PFSK-1 (cell line): ENCODE measurements at regions not wholly inside any gene's neighbourhood (a gene's known extent, or its start where the extent isn't known, plus 50 kb on each side); places are given as distances from the start of the nearest gene placed in this dataset.

Experiments
- FOXP2 ChIP-seq: optimal IDR thresholded peaks from 2 replicates; pipeline ENCODE3; 2011; ENCODE audit warnings: borderline replicate concordance, control low read depth, inconsistent platforms; ENCODE audit not compliant: insufficient read depth; ENCODE audit errors: extremely low read length, extremely low read depth
- POLR2AphosphoS5 ChIP-seq: IDR thresholded peaks from 2 replicates; pipeline ENCODE4 v1.6.1; 2012; ENCODE audit warnings: low read depth, mild to moderate bottlenecking, control low read depth, low read length, moderate library complexity
- REST ChIP-seq, 2 experiments: IDR thresholded peaks; 2 replicates each; pipeline versions ENCODE4 v1.6.1 to v1.8.0; 2011 to 2012; ENCODE audit warnings: low read depth in 2 of 2, low read length in 2 of 2, control low read depth in 1 of 2, inconsistent platforms in 1 of 2, mild to moderate bottlenecking in 1 of 2, moderate library complexity in 1 of 2; ENCODE audit not compliant: insufficient read depth in 1 of 2
- SIN3A ChIP-seq: IDR thresholded peaks from 2 replicates; pipeline ENCODE4 v1.6.1; 2012; ENCODE audit warnings: mild to moderate bottlenecking, low read length, moderate library complexity, borderline replicate concordance; ENCODE audit not compliant: insufficient read depth
- TAF1 ChIP-seq: IDR thresholded peaks from 2 replicates; pipeline ENCODE4 v1.6.1; 2012; ENCODE audit warnings: low read length, control low read depth, borderline replicate concordance; ENCODE audit not compliant: insufficient read depth

- TF ChIP-seq REST (IDR thresholded peaks at IDR 0.05; ENCODE audit: insufficient read depth in 1 of 2, low read depth in 2 of 2, low read length in 2 of 2) (no peak), SIN3A (no peak), FOXP2 (no peak), POLR2AphosphoS5 (no peak), TAF1 (no peak)
Measured at GRCh38 chr2:219991116-219991515, 363.7 kb downstream of the SLC4A3 start.

GRCh38 chr2:219995399-219995798 lies 368.0 kb downstream of the SLC4A3 start:
- TF ChIP-seq TAF1 (no peak), REST (IDR thresholded peaks at IDR 0.05; ENCODE audit: insufficient read depth in 1 of 2, low read depth in 2 of 2, low read length in 2 of 2) (no peak), FOXP2 (no peak), POLR2AphosphoS5 (no peak), SIN3A (no peak)

GRCh38 chr2:219995991-219996765 lies 368.7 kb downstream of the SLC4A3 start:
- TF ChIP-seq POLR2AphosphoS5: no peak
- TF ChIP-seq FOXP2: no peak
- no peak for TF ChIP-seq TAF1
- no peak for TF ChIP-seq REST (IDR thresholded peaks at IDR 0.05; ENCODE audit: insufficient read depth in 1 of 2, low read depth in 2 of 2, low read length in 2 of 2)
- TF ChIP-seq SIN3A: no peak

- TF ChIP-seq REST (IDR thresholded peaks at IDR 0.05; ENCODE audit: insufficient read depth in 1 of 2, low read depth in 2 of 2, low read length in 2 of 2) (no peak), SIN3A (no peak)
Measured at GRCh38 chr2:219997341-219997851, 370.0 kb downstream of the SLC4A3 start.

GRCh38 chr2:219998107-219998506 lies 370.7 kb downstream of the SLC4A3 start:
- TF ChIP-seq FOXP2 (no peak), POLR2AphosphoS5 (no peak), TAF1 (no peak), REST (IDR thresholded peaks at IDR 0.05; ENCODE audit: insufficient read depth in 1 of 2, low read depth in 2 of 2, low read length in 2 of 2) (no peak), SIN3A (no peak)
